Lung (tissue), 11 donors: ENCODE measurements at regions not wholly inside any gene's neighbourhood (a gene's known extent, or its start where the extent isn't known, plus 50 kb on each side); places are given as distances from the start of the nearest gene placed in this dataset.

Experiments used
- ATAC-seq: fragments of 200-7000 bp; cut with Tn5 transposase; one replicate; pipeline ENCODE4 v1.9.1; 2020; ENCODE audit warnings: moderate number of reproducible peaks; ENCODE audit not compliant: insufficient read depth, low FRiP score
- DNase-seq, 3 donors: peaks; one replicate each; pipeline ENCODE4 v3.0.0-alpha.2; 2013 to 2017
- H3K27ac ChIP-seq, 2 donors: one replicate each; pipeline ENCODE4 v1.5.1; 2013; ENCODE audit warnings: mild to moderate bottlenecking in 2 of 2, moderate library complexity in 2 of 2, control low read depth in 1 of 2, inconsistent platforms in 1 of 2, low read depth in 1 of 2, low read length in 1 of 2
- H3K27me3 ChIP-seq, 3 donors: one replicate each; pipeline ENCODE4 v1.5.1; 2013; ENCODE audit warnings: low read length in 2 of 3; ENCODE audit not compliant: control insufficient read depth in 3 of 3, insufficient read depth in 3 of 3
- H3K36me3 ChIP-seq, 4 donors: one replicate each; pipeline ENCODE4 v1.5.1; 2013; ENCODE audit warnings: low read length in 4 of 4, mild to moderate bottlenecking in 1 of 4, moderate library complexity in 1 of 4; ENCODE audit not compliant: control insufficient read depth in 4 of 4, insufficient read depth in 4 of 4
- H3K4me1 ChIP-seq, 5 donors: one replicate each; pipeline ENCODE4 v1.5.1; 2013; ENCODE audit warnings: low read length in 5 of 5, mild to moderate bottlenecking in 2 of 5, moderate library complexity in 1 of 5; ENCODE audit not compliant: control insufficient read depth in 5 of 5, insufficient read depth in 5 of 5
- H3K4me3 ChIP-seq: one replicate; pipeline ENCODE4 v1.5.1; 2013; ENCODE audit warnings: mild to moderate bottlenecking, control low read depth, moderate library complexity
- H3K9ac ChIP-seq, 2 donors: one replicate each; pipeline ENCODE4 v1.5.1; 2013; ENCODE audit warnings: low read length in 2 of 2, control low read depth in 1 of 2; ENCODE audit not compliant: insufficient read depth in 1 of 2
- H3K9me3 ChIP-seq, 4 donors: one replicate each; pipeline ENCODE4 v1.5.1; 2013; ENCODE audit warnings: low read length in 3 of 4, mild to moderate bottlenecking in 1 of 4, moderate library complexity in 1 of 4; ENCODE audit not compliant: control insufficient read depth in 4 of 4, insufficient read depth in 3 of 4
- WGBS, 2 donors: extraction: QIAGEN DNeasy Blood & Tissue Kit; methylation state at CpG; one replicate each; pipeline ENCODE4 v1.1.7; 2013; 5-methylcytosine and 5-hydroxymethylcytosine counted together
- TF ChIP-seq, protein P1 (sequence below): IDR thresholded peaks from 2 replicates; pipeline ENCODE4 v1.5.1; 2012; ENCODE audit warnings: mild to moderate bottlenecking; ENCODE audit errors: control extremely low read depth, extremely low read depth
- donor health status: control.
- donor health status: control.
- donor health status: Bipolar disorder and iron deficiency.
- donor health status: healthy.
- donor health status: DM: yes; HTN: yes; CAD: no.

DNA sequence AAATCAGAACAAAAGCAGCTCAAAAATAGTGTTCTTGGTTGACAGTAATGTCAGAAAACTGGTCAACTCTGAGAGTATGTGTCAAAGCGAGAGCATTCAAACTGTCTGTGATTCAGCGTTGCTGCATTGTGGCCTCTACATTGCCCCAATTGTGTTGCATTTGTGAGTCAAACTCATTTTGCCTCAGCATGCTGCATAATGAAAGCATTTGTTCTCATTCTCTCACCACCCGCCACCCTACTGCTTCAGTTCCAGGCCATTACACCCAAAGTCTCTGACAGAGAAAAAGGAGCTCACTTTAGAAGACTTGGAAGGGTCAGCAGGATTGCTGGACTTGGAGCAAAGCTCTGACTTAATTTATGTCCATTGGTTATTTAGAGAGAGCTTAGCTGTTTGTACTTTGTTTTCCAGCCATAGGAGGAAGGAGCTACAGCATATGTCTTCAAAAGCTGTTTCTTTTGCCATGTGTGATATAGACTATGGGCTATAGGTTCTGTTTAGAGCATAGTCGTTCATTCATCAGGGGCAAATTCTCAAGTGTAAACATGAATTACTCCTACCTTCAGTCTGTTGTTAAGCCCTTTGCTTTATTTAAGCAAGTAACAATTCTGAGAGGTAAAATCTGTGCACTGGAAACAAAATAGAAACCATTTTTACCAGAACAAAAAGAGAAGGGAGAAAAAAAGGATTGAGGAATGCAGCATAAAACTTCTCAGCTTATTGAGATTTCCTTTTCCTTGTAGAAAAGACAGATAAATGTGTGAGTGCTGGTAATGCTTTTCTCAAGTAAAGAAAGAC lies 153.4 kb upstream of the ANK2 start:
- ATAC-seq (no peak), DNase-seq (peak in 1 of 3 donors; percentile 14)
- WGBS, 2 donors = 73 to 76% methylated on average over 4 of the region's 4 CpGs
- TF ChIP-seq, protein P1, sequence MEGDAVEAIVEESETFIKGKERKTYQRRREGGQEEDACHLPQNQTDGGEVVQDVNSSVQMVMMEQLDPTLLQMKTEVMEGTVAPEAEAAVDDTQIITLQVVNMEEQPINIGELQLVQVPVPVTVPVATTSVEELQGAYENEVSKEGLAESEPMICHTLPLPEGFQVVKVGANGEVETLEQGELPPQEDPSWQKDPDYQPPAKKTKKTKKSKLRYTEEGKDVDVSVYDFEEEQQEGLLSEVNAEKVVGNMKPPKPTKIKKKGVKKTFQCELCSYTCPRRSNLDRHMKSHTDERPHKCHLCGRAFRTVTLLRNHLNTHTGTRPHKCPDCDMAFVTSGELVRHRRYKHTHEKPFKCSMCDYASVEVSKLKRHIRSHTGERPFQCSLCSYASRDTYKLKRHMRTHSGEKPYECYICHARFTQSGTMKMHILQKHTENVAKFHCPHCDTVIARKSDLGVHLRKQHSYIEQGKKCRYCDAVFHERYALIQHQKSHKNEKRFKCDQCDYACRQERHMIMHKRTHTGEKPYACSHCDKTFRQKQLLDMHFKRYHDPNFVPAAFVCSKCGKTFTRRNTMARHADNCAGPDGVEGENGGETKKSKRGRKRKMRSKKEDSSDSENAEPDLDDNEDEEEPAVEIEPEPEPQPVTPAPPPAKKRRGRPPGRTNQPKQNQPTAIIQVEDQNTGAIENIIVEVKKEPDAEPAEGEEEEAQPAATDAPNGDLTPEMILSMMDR = no peak
- H3K9me3 ChIP-seq = no peaks in the 10 kb centered on the region
- H3K4me1 ChIP-seq = peaks cover 0 to 7% (median 0%) of the 10 kb centered on the region in 5 donors
- H3K27me3 ChIP-seq = no peaks in the 10 kb centered on the region
- no peak overlapping the region for H3K4me3 ChIP-seq
- no peaks in the 10 kb centered on the region for H3K36me3 ChIP-seq
- no peak overlapping the region for H3K9ac ChIP-seq
- no peak overlapping the region for H3K27ac ChIP-seq

DNA sequence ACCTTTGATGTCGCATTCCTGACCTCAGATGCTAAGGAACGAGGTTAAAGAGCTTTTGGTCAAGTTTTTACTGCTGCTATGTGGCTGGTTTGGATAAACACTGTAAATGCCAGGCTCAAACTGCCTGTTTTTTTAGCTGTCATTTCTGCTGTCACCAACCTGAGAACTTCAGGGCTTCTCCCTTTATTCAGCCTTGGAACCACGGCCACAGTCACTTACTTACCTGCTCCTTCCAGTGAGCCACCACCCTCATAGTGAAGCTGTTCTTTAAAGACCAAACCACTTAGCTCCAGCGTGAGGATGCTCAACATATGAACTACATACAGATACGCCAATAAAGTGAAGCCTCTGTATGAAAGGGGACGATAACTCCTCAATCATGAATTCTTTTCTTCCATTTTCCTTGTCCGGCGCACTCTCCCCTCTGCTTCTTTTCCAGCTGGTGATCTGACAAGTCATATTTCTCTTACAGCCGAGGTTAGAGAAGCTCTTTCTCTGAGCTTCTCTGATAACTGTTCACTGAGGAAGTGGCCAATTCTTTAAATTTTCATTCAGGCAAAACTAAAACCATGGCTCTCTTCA lies 152.8 kb upstream of the ANK2 start:
- H3K9ac ChIP-seq = no peak overlapping the region
- H3K9me3 ChIP-seq = no peaks in the 10 kb centered on the region
- peak overlapping the region in 1 of 2 donors; percentile 3 for H3K27ac ChIP-seq
- no peak for ATAC-seq
- 55 to 67% methylated on average over 9 of the region's 9 CpGs for WGBS, 2 donors
- no peak overlapping the region for H3K4me3 ChIP-seq
- H3K27me3 ChIP-seq = no peaks in the 10 kb centered on the region
- H3K36me3 ChIP-seq = no peaks in the 10 kb centered on the region
- TF ChIP-seq, protein P1 = no peak
- peak in 1 of 3 donors; percentile 21 for DNase-seq
- peaks cover 0 to 7% (median 0%) of the 10 kb centered on the region in 5 donors for H3K4me1 ChIP-seq

DNA sequence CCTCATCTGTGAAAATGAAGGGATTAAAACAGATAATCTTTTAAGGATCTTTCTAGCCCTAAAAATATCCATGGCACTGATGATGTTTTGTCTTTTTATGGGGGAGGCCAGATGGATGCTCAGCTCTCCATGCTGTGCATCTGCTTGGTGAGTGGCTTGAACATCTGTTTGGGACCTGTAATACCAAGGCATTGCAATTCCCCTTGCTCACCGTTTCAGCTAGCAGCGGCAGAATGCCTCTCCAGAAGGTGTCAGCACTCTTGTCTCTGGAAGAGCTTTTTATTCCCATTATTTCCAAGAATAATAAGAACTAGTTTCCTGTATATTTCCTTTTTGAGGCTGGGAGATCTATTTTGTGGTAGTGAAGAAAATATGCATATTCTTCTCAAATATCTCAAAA lies 151.9 kb upstream of the ANK2 start:
- Histone ChIP-seq H3K4me3 (no peak overlapping the region), H3K9ac (no peak overlapping the region), H3K9me3 (no peaks in the 10 kb centered on the region), H3K4me1 (peaks cover 0 to 7% (median 0%) of the 10 kb centered on the region in 5 donors), H3K27ac (no peak overlapping the region), H3K27me3 (no peaks in the 10 kb centered on the region), H3K36me3 (no peaks in the 10 kb centered on the region)
- TF ChIP-seq, protein P1 = no peak
- DNase-seq (no peak), ATAC-seq (no peak)
- WGBS, 2 donors = 59 to 72% methylated on average over 2 of the region's 2 CpGs
